ENCODE measurements at regions not wholly inside any gene's neighbourhood (a gene's known extent, or its start where the extent isn't known, plus 50 kb on each side); places are given as distances from the start of the nearest gene placed in this dataset.

- TF ChIP-seq CTCF (IDR thresholded peaks at IDR 0.05; ENCODE audit: poor library complexity) (no peak), EZH2 (IDR thresholded peaks at IDR 0.05; ENCODE audit: borderline replicate concordance) (no peak)
Observed at GRCh38 chr2:221874444-221874843, 302.3 kb upstream of the EPHA4 start.
